Superior temporal gyrus (tissue), 1 donor: ENCODE measurements at regions not wholly inside any gene's neighbourhood (a gene's known extent, or its start where the extent isn't known, plus 50 kb on each side); places are given as distances from the start of the nearest gene placed in this dataset.
A peak's percentile ranks its signal among the peaks of the same experiment; 100 is the strongest.

Source experiments
- DNase-seq: peaks from one replicate; pipeline ENCODE4 v3.0.0-alpha.2; 2016; ENCODE audit errors: extremely low spot score

DNA sequence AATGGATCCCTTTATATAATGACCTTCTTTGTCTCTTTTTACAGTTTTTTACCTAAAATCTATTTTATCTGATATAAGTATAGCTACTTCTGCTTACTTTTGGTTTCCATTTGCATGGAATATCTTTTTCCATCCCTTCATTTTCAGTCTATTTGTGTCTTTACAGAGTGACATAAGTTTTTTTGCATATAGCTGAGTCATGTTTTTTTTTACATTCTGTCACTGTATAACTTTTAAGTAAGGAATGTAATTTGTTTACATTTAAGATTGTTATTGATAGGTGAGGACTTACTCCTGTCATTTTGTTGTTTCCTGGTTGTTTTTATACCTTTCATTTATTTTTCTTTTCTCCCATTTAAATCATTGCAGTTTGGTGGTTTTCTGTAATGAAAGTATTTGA lies 402.7 kb upstream of the ADGRL2 start:
- DNase-seq = no peak

DNA sequence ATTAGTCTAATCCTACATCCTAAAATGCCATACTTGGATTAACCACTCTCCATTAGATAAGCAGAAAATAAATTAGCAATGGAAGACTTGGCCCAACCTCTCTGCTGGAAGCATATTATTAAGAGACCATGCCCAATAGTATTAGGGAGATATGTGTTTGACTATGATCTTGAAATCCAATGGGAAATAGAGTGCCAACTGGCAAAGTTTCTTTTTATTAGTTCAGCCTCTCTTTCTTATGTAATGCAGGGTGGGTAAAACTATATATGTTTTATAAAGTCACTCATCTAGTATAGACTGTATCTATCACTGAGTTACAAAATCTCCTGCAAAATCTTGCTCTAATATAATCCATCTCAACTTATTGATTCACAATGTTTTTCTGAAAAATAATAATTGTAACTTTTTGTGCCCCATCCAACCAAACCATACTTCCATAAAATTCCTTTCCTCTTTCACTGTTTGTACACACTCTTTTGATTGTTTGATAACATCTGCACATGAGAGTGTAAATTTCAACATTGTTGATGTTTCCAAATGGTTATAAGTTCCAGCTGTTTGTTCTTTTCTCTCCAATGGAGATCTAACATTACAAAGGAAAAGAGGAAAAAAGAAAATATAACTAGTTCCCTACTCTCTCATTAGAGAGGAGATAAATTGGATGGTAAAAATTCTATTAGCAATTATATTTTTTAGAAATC lies 408.1 kb upstream of the ADGRL2 start:
- DNase-seq = no peak

DNA sequence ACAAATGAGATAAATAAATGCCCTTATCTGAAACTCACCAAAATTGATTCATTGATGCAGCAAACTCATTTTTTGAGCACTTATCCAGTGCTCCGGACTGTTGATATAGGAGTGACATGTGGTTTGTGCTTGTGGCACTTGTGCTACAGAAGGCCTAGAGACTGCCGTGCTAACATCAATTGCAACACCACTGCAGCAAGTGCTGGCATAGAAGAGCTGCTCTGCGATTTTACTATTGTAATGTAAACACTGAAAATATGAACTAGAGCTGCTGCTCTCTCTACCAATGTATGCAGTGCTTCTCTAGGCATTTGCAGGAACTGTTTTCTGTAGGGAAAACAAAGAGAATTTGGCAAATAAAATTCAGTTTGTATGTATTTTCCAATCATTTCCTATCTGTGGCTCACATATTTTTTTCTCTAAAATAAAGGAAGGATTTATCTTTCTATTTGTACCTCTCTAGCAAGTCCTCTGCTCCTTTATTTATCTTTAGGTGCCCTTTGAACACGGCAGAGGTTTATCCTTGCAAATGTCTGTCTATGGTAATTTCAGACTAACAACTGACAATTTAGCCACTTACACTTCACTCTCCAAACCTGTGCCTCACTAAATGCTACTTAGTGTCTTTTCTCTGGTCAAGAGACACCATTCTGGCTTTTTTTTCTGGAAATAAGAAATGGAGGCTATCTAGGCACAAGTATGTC lies 409.5 kb upstream of the ADGRL2 start:
- peak; percentile 69 for DNase-seq

DNA sequence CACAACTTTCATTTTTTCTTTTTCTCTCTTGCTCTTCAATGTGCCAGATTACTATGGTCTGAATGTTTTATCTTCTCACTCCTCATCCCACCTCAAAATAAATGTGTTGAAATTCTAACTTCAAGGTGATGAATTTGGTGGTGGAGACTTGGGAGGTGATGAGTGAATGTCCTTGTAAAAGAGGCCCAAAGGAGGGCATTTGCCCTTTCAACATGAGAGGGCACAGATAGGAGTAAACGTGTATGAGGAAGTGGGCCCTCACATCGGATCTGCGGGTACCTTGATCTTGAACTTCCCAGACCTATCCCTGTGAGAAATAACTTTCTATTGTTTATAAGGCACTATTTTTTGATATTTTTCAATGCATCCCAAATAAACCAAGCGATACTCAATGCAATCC lies 412.3 kb upstream of the ADGRL2 start:
- no peak for DNase-seq

DNA sequence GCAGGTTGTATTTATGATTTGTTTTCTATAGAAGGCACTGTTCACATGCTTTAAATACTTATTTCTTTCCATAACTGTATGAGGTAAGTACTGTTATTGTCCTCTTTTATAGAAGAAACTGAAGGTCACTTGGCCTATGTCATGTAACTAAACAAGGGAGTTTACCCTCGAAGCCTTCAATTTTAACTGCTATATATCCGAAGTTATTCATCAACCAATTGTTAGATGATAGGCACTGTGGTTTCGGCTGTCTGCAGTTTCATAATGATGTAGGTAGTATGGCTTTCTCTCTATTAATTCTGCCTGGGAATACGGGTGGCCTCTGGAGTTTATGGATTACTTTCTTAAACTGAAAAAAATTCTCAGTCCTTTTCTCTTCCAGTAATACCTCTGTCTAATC lies 413.3 kb upstream of the ADGRL2 start:
- no peak for DNase-seq

DNA sequence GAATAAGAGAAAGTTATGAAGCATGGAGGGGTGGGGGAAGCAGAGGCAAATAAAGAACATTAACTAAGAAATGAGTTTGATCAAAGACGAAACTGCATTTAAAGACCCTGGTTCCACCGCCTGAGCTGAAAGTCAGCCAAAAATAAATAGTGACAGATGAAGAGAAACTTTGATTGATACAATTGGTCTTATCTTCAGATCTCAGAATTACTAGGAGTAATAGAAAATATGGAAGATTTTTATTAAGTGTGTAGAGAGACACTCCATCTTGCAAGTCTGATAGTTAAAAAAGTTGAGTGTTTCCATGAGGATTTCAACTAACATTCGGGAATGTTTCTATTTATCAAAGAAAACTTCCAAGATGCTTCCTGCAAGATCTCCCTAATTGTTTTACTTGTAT lies 418.2 kb upstream of the ADGRL2 start:
- no peak for DNase-seq

DNA sequence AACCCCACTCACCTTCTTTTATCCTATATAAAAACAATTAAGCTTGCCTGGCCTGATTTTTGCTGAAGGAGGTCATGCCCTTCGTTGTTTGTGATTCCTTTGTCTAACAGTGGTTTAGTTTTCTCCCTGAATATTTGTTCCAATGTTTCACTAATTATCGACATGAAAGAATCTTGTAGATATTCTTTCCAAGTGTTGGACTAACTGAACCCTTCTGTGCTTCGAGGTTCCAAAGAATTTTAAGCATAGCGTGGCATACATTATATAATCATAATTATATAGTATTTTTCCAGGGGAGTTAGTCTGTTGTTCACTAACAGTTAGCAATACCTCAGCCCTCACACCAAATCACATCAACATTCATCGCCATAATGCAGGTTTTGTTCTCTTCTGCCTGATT lies 418.9 kb upstream of the ADGRL2 start:
- DNase-seq = no peak

DNA sequence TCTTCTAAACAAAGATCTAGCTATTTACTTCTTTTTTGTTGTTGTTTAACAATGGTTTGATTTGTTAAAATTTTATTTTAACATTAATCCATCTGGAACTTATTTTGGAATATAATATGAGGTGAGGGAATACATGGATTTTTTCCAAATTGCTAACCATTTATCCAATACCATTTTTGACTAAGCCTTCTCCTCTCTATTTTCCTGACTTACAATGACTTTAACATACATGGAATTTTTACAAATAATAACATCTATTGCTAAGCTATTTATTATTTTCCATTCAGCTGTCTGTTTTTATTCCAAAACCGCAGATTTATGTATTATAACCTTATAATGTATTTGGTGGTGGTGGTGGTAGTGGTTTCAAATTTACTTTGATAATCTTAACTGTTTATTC lies 420.3 kb upstream of the ADGRL2 start:
- no peak for DNase-seq

DNA sequence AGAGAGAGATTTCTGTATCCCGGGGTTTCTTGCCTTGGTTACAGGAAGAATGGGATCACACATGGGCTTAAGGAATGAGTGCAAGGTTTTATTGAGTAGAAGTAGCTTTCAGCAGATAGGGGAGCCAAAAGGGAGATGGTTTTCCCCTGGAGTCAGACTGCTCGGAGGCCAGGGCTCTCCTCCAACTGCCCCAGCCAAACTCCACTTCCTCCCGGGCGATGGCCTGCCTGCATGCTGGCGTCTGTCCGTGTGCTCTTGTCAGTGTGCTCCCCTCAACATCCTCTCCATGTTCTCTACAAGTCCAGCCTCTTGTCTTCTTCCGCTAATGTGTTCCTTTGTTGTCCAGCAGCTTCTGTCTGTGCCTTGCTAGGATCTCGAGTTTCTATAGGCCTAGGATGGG lies 421.3 kb upstream of the ADGRL2 start:
- DNase-seq = no peak

DNA sequence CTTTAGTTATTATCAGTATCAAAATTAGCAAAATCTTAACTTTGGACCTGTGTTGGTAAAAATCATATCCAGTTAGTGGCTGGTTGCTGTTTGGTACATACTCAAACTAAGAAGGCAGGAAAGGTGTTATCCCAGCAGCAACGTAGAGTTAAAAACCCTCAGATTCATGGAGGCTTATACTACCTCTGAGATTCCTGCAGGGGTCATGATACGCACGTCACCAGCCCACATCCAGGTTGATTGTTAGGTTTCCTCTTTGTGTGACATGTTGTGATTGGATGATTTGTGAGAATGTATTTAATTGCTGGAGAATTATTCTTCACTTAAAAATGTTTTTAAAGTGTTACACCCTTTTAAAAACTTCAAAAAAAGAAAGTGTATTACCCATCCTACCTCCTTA lies 423.3 kb upstream of the ADGRL2 start:
- DNase-seq = no peak

DNA sequence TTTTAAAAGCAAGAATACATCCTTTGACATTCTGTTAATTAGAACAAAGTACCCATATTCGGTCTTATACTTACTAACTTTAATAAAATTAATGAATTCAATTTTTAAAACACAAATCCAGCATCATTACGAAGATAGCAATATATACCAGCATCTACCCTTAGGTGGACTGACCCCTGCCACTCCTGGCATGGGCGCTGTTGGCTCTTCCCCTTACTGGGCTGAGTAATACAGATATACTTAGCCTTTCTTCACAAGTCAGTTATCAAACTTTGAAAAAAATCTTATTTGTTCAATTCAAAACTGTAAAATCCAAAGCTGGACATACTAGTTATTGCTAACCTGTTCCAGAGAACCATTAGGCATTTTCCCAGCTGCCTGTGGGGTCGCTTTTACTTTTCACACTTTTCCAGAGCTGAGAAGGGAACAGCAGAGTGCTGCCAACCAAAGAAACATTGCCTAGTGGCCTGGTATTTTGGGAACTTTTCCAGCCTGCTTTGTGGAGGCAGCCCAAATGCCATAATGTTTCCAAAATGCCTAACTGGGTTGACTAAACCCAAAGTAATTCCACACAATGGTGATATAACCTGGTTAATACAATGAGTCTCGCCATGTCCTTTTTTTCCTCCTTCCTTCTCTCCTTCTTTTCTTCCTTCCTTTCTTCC lies 424.7 kb upstream of the ADGRL2 start:
- DNase-seq = no peak

DNA sequence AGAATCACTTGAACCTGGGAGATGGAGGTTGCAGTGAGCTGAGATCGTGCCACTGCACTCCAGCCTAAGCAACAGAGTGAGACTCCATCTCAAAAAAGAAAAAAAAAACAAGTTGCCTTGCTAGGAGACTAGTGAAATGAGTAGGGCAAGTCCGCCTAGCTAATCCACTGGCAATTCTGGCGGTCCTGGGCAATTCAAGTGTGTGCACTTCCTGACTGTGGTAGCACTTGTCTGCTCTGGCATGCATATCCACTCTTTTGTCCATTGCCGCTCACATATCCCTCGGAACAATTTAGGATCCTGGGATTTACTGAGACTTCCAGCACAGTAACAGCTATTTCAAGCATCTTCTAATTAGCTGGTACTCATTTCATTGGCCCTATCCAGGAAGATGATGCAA lies 426.3 kb upstream of the ADGRL2 start:
- DNase-seq = no peak

DNA sequence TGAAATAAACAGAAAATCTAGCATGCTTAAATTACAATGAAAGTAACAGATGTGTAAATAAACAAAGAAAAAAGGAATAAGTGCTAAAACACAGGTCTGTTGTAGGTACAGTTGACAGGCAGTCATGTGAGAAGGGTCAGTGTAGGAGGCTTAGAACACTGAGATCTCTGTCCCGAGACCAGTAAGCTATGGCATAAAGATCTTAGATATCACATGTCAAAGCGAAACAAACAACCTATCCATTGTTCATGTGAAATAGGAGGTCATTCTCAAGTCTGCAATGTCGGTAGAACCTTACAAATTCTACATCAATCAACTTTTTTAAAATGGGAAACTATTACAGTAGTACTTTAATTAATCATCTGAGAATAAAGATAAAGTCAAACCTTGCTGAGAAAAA lies 428.9 kb upstream of the ADGRL2 start:
- DNase-seq = no peak

DNA sequence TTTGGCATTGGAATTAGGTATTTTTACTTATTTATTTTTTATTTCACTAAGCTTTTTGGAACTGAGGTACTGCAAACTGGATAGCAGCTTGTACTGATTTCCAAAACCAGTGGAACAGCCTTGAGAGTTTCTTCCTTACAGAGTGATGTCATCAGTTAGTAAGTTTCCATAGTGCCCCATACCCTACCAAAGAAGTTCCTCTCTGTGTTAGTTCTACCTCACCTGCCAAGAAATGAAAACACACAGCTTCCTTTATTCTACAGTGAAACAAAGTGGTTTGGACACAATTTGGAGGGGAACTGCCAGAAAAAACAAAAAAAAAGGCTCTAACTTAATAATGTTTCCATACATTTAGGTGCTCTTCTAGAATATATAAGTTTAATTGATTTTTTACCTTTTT lies 430.9 kb upstream of the ADGRL2 start:
- no peak for DNase-seq

DNA sequence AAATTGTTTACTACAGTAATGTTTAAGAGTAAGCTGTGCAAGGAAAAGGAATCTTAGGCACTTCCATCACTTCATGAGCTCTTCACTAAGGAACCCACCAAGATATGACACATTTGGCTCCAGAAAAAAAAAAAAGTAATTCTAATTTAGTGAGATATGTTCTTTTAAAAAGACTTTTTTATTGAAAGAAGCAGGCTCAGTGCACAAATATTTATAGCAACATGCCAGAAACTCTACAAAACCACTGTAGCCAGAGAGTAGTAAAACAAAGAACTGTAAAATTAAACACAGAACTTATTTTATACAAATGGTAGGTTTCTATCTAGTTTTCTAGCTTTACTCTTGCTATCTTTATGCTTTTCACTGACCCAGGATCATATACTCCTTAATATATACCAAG lies 434.6 kb upstream of the ADGRL2 start:
- no peak for DNase-seq

DNA sequence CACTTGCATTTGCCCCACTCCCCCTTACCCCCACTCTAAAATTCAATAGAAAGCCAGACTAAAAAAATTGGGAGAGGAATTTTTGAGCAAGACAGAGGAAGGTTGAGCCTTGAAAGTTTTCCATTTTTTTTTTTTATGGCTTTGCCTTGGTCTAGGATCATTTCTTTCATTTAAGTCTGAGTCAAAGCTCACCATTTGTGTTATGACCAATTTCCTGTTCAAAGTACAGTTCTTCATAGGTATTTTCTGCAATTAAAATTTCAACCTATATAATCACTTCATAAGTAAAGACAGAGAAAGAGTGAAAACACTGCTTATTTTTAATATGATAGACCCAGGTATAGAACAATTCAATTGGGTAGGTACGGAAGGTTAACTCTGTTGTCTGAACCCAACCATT lies 436.6 kb upstream of the ADGRL2 start:
- DNase-seq = no peak

DNA sequence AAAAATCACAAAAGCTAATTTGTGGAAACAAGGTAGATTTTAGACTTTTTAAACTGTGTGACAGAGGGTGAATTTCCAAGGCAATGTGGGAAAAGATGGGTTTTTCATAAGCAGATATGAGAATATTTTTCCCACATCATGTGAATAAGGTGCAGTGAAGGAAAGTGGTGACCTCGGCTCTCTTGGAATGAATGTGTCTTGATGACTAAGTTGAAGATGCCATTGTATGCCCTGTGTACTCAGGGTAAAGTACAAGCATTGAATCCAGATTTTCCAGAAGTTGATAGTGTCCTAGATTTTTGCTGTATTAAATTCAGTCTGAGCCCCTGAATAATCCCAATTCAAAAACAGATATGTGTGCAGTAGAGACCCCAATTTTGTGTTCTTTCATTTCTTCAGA lies 442.6 kb upstream of the ADGRL2 start:
- no peak for DNase-seq

DNA sequence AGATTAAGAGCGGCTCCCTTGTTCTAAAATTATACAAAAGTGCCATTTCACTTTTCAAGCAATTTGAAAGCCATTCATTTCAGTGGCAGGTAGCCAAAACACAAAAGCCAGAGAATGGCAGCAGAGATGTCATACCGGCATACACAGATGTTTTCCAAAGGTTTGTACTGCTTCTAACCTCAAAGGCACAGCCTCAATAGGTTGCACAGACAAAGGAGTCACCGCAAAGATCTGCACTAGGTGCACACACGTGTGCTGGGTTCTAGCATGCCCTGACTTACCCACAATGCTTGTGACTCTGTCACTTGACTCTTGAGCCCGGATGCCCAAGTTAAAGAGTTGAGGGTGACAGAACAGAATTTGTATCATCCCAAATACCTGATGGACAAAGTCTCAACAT lies 448.9 kb upstream of the ADGRL2 start:
- no peak for DNase-seq

DNA sequence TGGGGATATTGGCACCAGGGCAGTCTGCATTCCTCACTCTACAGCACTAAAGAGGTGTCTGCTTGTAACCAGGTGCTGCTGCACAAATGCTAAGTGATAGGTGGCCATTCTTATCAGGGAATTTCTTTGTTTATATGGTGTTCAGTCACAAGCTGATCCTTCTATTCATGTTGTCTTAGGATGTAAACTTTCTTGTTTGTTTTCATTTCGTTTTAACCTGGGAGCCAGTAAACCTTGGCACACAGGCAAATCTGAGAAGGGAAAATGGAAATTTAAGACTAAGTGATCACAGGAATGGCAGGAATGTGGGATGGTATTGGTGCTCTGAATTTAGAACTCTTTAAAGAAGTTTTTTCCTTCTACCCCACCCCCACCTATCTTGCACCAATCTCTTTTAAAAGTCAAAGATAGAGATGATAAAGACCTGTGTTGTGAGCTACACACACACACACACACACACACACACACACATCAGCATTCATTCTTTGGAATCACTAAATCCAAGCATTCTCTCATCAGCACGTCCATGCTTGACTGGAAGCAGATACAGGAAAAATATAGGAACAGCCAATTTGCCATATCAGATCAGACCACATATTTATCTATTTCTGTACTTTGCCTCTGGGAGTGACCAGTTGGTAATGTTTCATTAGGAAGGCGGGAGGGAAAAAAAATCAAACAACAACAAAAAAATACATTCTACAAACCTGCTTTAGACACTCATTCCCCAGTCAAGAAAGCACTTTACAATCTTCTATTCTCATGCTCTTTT lies 451.4 kb upstream of the ADGRL2 start:
- DNase-seq = no peak

DNA sequence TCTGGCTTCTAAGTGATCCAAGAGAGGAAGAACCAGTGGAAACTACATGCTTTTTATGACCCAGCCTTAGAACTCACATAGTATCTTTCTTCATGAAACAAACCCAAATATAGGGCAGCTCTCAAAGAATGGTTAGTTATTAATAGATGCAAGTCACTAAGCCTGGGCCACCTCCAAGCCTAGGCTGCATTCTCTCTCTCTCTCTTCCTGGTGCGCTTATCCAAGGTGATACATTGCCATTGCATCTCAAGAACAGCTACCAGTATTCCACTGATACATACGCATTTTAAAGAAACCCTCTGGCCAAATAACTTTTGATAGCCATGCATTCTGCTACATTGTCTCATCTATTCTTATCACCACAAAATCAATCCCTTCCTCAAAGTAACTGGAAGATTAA lies 455.6 kb upstream of the ADGRL2 start:
- DNase-seq = no peak

DNA sequence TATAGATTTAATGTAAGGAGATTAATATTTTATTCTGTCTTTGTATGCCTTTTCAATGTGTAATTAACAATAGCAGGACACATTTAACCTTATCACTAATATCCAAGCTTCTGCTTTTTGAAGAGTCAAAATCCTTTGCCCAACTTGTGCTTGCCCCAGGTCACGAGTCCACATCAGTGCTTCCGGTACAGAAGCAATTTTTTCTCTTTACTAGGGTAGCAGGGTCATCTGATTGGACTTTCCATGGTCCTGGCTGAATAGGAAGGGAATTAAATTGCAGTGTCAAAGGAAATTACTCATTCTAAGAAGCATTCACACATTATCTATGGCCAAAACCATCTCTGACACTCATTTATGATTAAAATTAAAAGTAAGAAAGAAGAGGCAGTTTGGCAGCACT lies 460.5 kb upstream of the ADGRL2 start:
- DNase-seq = no peak

DNA sequence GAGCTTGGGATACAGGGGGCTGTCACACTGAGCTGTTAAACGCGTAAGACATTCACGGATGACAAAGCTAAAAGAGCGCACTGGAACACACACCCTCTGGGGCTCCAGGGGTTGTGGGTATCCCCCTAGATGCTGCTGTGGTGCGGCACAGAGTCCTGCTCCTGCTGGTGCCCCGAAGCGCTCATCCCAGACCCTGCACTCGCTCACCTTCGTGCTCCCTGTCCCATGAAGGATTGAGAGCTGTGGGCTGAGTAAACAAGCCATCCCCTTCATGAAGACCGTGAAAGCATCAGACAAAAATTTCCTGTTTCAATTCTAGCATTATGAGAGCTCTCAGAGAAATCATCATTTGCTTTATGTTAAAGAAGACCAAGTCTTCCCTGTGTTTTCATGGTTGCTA lies 463.5 kb upstream of the ADGRL2 start:
- DNase-seq = no peak

DNA sequence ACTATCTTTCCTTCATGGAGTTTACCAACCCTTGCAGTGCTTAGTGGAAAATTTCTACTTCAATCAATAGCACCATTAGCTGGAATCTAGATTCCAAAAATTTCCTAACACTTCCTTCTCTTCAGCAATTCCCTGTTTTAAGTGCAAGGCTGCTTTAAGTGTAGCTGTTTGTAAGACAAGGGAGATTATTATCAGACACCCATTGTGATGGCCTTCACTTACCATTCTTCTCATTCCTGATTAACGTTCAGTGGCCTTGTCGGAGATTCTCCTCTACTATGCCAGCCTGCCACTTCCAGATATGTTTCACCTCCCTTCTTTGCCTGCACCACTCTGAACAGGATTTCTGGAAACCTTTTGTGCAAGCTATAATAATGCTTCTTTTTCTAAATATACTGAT lies 464.9 kb upstream of the ADGRL2 start:
- no peak for DNase-seq
